ENCODE measurements at regions not wholly inside any gene's neighbourhood (a gene's known extent, or its start where the extent isn't known, plus 50 kb on each side); places are given as distances from the start of the nearest gene placed in this dataset.
"Not testable (repeated sequence)": the region's sequence is repeated elsewhere in the genome, so short reads cannot be mapped to it uniquely, and the experiment has no call there.

GRCh38 chr5:166724284-166724683, 1567.2 kb upstream of the WWC1 start:
- no peak for DNase-seq (ENCODE audit: extremely low read depth, insufficient read length)
- Histone ChIP-seq H3K4me3 (replicated peaks; ENCODE audit: low read depth, low read length) (no peak overlapping the region), H3K27me3 (replicated peaks; ENCODE audit: control insufficient read depth, insufficient read depth, low read length) (no peaks in the 10 kb centered on the region), H3K36me3 (ENCODE audit: control insufficient read depth, insufficient read depth, low read length) (no peaks in the 10 kb centered on the region)
- no peak for TF ChIP-seq CTCF (IDR thresholded peaks at IDR 0.05; ENCODE audit: insufficient read depth, low read length, poor library complexity, severe bottlenecking)

- Histone ChIP-seq H3K36me3 (ENCODE audit: control insufficient read depth, insufficient read depth, low read length) (no peaks in the 10 kb centered on the region), H3K4me3 (replicated peaks; ENCODE audit: low read depth, low read length) (no peak overlapping the region), H3K27me3 (replicated peaks; ENCODE audit: control insufficient read depth, insufficient read depth, low read length) (no peaks in the 10 kb centered on the region)
- no peak for DNase-seq (ENCODE audit: extremely low read depth, insufficient read length)
- TF ChIP-seq CTCF (IDR thresholded peaks at IDR 0.05; ENCODE audit: insufficient read depth, low read length, poor library complexity, severe bottlenecking), result no peak
Measured at GRCh38 chr5:166725593-166725992, 1565.9 kb upstream of the WWC1 start.

- H3K27me3 ChIP-seq (replicated peaks; ENCODE audit: control insufficient read depth, insufficient read depth, low read length), result no peaks in the 10 kb centered on the region
- no peak for DNase-seq (ENCODE audit: extremely low read depth, insufficient read length)
- TF ChIP-seq CTCF (IDR thresholded peaks at IDR 0.05; ENCODE audit: insufficient read depth, low read length, poor library complexity, severe bottlenecking), result no peak
Measured at GRCh38 chr5:166726406-166726805, 1565.0 kb upstream of the WWC1 start.

GRCh38 chr5:166742951-166743350, 1548.5 kb upstream of the WWC1 start:
- H3K36me3 ChIP-seq (ENCODE audit: control insufficient read depth, insufficient read depth, low read length); H3K27me3 ChIP-seq (replicated peaks; ENCODE audit: control insufficient read depth, insufficient read depth, low read length); DNase-seq (ENCODE audit: extremely low read depth, insufficient read length); H3K4me3 ChIP-seq (replicated peaks; ENCODE audit: low read depth, low read length): not testable (repeated sequence)

More at GRCh38 chr5:166726406-166726805, 1565.0 kb upstream of the WWC1 start:
- H3K36me3 ChIP-seq (ENCODE audit: control insufficient read depth, insufficient read depth, low read length), result no peaks in the 10 kb centered on the region
- H3K4me3 ChIP-seq (replicated peaks; ENCODE audit: low read depth, low read length), result no peak overlapping the region

- no peak for TF ChIP-seq CTCF (IDR thresholded peaks at IDR 0.05; ENCODE audit: insufficient read depth, low read length, poor library complexity, severe bottlenecking)
- Histone ChIP-seq H3K36me3 (ENCODE audit: control insufficient read depth, insufficient read depth, low read length) (no peaks in the 10 kb centered on the region), H3K4me3 (replicated peaks; ENCODE audit: low read depth, low read length) (no peak overlapping the region), H3K27me3 (replicated peaks; ENCODE audit: control insufficient read depth, insufficient read depth, low read length) (no peaks in the 10 kb centered on the region)
- no peak for DNase-seq (ENCODE audit: extremely low read depth, insufficient read length)
Measured at GRCh38 chr5:166746506-166746905, 1544.9 kb upstream of the WWC1 start.

GRCh38 chr5:166750376-166750775, 1541.1 kb upstream of the WWC1 start:
- DNase-seq (ENCODE audit: extremely low read depth, insufficient read length), result no peak
- TF ChIP-seq CTCF (IDR thresholded peaks at IDR 0.05; ENCODE audit: insufficient read depth, low read length, poor library complexity, severe bottlenecking), result no peak

More at GRCh38 chr5:166750376-166750775, 1541.1 kb upstream of the WWC1 start:
- Histone ChIP-seq H3K27me3 (replicated peaks; ENCODE audit: control insufficient read depth, insufficient read depth, low read length) (no peaks in the 10 kb centered on the region), H3K4me3 (replicated peaks; ENCODE audit: low read depth, low read length) (no peak overlapping the region), H3K36me3 (ENCODE audit: control insufficient read depth, insufficient read depth, low read length) (no peaks in the 10 kb centered on the region)
